Osteoblast (primary cell): ENCODE measurements at regions not wholly inside any gene's neighbourhood (a gene's known extent, or its start where the extent isn't known, plus 50 kb on each side); places are given as distances from the start of the nearest gene placed in this dataset.

Experiments used
- DNase-seq: peaks from one replicate; pipeline ENCODE4 v3.0.0; 2011; ENCODE audit warnings: low spot score, mixed read lengths; ENCODE audit not compliant: insufficient read length; ENCODE audit errors: missing footprints
- H2AFZ ChIP-seq: 2 replicates; pipeline ENCODE4 v1.6.0; 2011; ENCODE audit warnings: mild to moderate bottlenecking, low read length
- H3K27ac ChIP-seq: 2 replicates; pipeline ENCODE4 v1.5.1; 2011; ENCODE audit warnings: mild to moderate bottlenecking, low read depth, low read length, moderate library complexity
- H3K27me3 ChIP-seq: 2 replicates; pipeline ENCODE4 v1.6.0; 2012; ENCODE audit warnings: mild to moderate bottlenecking, control low read depth, inconsistent platforms, low read length, moderate library complexity; ENCODE audit not compliant: insufficient read depth
- H3K36me3 ChIP-seq: 2 replicates; pipeline ENCODE4 v1.5.1; 2011; ENCODE audit warnings: mild to moderate bottlenecking, low read length, control low read depth, moderate library complexity; ENCODE audit not compliant: insufficient read depth
- H3K4me1 ChIP-seq: 2 replicates; pipeline ENCODE4 v1.5.1; 2011; ENCODE audit warnings: mild to moderate bottlenecking, low read length, control low read depth, moderate library complexity; ENCODE audit not compliant: insufficient read depth
- H3K4me2 ChIP-seq: 2 replicates; pipeline ENCODE4 v1.6.0; 2011; ENCODE audit warnings: mild to moderate bottlenecking, low read length; ENCODE audit not compliant: insufficient read depth
- H3K4me3 ChIP-seq: fragments of 200-600 bp; sonication (generic); 3 replicates; pipeline ENCODE4 v1.5.1; 2012; ENCODE audit warnings: mild to moderate bottlenecking, low read length, inconsistent platforms; ENCODE audit not compliant: insufficient read depth
- H3K79me2 ChIP-seq: 2 replicates; pipeline ENCODE4 v1.6.0; 2012; ENCODE audit warnings: mild to moderate bottlenecking, low read length, control low read depth, inconsistent platforms; ENCODE audit not compliant: insufficient read depth
- H3K9me3 ChIP-seq: 2 replicates; pipeline ENCODE4 v1.5.1; 2011; ENCODE audit warnings: low read depth, low read length, control low read depth
- H4K20me1 ChIP-seq: 2 replicates; pipeline ENCODE4 v1.6.0; 2012; ENCODE audit warnings: mild to moderate bottlenecking, low read length, control low read depth; ENCODE audit not compliant: insufficient read depth
- TF ChIP-seq, protein P1 (sequence below): IDR thresholded peaks from 2 replicates; pipeline ENCODE4 v1.5.1; 2011; ENCODE audit warnings: mild to moderate bottlenecking, low read depth, low read length, moderate library complexity; ENCODE audit errors: extremely low read depth

DNA sequence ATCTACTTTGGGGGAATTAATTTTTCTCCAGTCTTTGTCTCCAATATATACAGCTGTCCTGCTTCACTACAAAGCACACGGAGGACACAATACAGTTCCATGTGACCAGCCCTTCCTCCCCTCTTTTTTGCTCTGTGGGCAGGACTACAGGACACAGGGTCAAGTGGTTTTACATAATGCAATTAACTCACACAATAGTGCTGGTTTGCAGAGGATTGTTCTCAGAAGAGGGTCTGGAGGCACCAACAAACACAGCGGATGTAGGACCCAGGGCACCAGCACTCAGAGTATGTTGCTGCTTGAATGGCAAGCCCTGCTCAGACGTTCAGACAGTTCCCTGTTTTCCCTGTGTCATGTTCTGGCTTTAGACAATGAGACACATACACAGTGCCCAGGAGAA, 52.0 kb upstream of the NPTX2 start:
- Histone ChIP-seq H2AFZ (no peak overlapping the region), H3K9me3 (no peaks in the 10 kb centered on the region), H4K20me1 (no peaks in the 10 kb centered on the region), H3K79me2 (no peaks in the 10 kb centered on the region), H3K4me3 (no peak overlapping the region), H3K4me1 (no peaks in the 10 kb centered on the region), H3K27me3 (no peaks in the 10 kb centered on the region), H3K4me2 (no peak overlapping the region), H3K27ac (no peak overlapping the region), H3K36me3 (no peaks in the 10 kb centered on the region)
- no peak for DNase-seq
- TF ChIP-seq, protein P1, sequence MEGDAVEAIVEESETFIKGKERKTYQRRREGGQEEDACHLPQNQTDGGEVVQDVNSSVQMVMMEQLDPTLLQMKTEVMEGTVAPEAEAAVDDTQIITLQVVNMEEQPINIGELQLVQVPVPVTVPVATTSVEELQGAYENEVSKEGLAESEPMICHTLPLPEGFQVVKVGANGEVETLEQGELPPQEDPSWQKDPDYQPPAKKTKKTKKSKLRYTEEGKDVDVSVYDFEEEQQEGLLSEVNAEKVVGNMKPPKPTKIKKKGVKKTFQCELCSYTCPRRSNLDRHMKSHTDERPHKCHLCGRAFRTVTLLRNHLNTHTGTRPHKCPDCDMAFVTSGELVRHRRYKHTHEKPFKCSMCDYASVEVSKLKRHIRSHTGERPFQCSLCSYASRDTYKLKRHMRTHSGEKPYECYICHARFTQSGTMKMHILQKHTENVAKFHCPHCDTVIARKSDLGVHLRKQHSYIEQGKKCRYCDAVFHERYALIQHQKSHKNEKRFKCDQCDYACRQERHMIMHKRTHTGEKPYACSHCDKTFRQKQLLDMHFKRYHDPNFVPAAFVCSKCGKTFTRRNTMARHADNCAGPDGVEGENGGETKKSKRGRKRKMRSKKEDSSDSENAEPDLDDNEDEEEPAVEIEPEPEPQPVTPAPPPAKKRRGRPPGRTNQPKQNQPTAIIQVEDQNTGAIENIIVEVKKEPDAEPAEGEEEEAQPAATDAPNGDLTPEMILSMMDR = no peak

DNA sequence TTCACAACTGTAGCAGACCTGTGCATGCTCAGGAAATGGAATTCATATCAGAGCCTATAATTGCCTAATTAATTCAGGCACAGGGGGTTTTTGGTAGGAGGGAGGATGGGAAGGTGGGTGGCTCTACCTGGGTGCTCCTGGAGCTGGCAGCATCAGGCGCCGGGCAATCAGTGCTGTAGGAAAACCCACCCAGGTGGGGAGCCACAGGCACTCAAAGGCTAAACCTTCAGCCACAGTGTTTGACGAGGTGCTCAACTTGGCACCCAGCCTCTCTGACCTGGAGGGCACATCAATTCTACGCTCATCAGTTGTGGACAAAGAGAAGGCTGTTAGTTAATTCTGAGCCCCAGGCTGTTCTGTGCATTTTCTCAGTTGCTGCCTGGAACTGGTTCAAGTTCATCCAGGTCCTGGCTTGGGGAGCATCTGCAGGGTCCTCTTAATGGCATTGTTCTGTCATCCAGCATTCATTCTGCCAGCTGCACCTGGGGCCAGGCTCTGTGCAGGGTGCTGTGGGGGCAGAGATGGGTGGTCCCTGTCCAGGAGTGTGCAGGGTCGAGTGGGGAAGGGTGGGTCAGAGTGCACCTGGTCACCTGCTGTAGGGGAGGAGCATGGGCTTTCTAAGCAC, 54.1 kb upstream of the NPTX2 start:
- Histone ChIP-seq H3K9me3 (no peaks in the 10 kb centered on the region), H4K20me1 (no peaks in the 10 kb centered on the region), H3K79me2 (no peaks in the 10 kb centered on the region), H3K4me3 (no peak overlapping the region), H3K36me3 (no peaks in the 10 kb centered on the region), H3K4me2 (no peak overlapping the region), H3K4me1 (no peaks in the 10 kb centered on the region), H3K27me3 (no peaks in the 10 kb centered on the region), H2AFZ (no peak overlapping the region), H3K27ac (no peak overlapping the region)
- DNase-seq = no peak
- TF ChIP-seq, protein P1 = no peak

DNA sequence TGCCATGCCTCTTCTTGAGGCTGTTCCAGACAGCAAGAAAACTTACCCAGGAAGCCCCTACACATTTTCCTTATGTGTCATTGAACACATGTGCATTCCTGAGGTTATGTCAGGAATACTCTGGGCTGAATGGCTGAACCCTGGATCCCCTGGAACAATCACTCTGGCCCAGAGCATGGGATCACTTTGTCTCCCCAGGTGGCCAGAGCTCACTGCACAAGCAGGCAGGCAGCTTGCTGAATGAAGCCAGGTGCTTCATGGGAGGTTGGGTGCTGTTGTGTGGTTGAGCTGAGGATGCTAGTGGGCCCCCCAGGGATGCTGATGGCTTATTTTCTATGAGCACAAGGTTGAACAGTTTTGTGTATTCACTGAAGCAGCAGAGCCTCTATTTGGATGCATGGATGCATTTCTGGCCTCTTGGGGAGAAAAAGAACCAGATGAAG, 54.7 kb upstream of the NPTX2 start:
- H3K4me3 ChIP-seq = no peak overlapping the region
- H4K20me1 ChIP-seq = no peaks in the 10 kb centered on the region
- TF ChIP-seq, protein P1 = no peak
- H3K27ac ChIP-seq = no peak overlapping the region
- H3K4me1 ChIP-seq = no peaks in the 10 kb centered on the region
- no peaks in the 10 kb centered on the region for H3K79me2 ChIP-seq
- no peaks in the 10 kb centered on the region for H3K36me3 ChIP-seq
- H3K4me2 ChIP-seq = no peak overlapping the region
- H3K27me3 ChIP-seq = no peaks in the 10 kb centered on the region
- no peak for DNase-seq
- H3K9me3 ChIP-seq = no peaks in the 10 kb centered on the region
- H2AFZ ChIP-seq = no peak overlapping the region

DNA sequence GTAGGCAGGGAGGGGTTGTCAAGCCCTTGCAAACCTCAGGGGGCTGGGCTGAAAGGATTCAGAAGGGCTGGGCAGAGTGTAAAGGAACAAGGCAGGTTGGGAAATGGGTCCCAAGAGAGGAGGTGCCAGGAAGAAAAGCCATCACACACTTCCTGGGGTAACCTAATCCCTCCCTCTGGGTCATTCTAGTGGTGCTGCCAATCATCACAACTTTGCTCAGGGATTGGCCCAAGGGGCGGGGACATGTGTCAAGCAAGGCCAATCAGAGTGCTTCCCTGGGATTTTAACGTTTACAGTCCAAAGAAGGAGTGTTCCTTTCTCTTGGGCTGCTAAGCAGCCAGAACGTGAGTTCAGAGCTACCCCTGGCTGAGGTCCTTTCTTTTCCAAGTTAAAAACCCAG, 57.1 kb upstream of the NPTX2 start:
- no peak overlapping the region for H2AFZ ChIP-seq
- no peaks in the 10 kb centered on the region for H3K27me3 ChIP-seq
- no peaks in the 10 kb centered on the region for H3K36me3 ChIP-seq
- H3K4me3 ChIP-seq = no peak overlapping the region
- H3K9me3 ChIP-seq = no peaks in the 10 kb centered on the region
- no peak overlapping the region for H3K4me2 ChIP-seq
- TF ChIP-seq, protein P1 = no peak
- no peaks in the 10 kb centered on the region for H3K4me1 ChIP-seq
- H4K20me1 ChIP-seq = no peaks in the 10 kb centered on the region
- no peaks in the 10 kb centered on the region for H3K79me2 ChIP-seq
- DNase-seq = no peak
- no peak overlapping the region for H3K27ac ChIP-seq
